ENCODE measurements at regions not wholly inside any gene's neighbourhood (a gene's known extent, or its start where the extent isn't known, plus 50 kb on each side); places are given as distances from the start of the nearest gene placed in this dataset.

GRCh38 chr14:96631030-96631429 is 128.8 kb downstream of the PAPOLA start:
- CTCF ChIA-PET = no interaction called here
- Mint-ChIP-seq H3K27me3 (no peaks in the 10 kb centered on the region), H3K36me3 (no peaks in the 10 kb centered on the region), H3K9me3 (ENCODE audit: low read depth) (no peaks in the 10 kb centered on the region), H3K4me1 (no peaks in the 10 kb centered on the region), H3K27ac (no peak overlapping the region), H3K4me3 (no peak overlapping the region)
- DNase-seq = no peak
- no peak for ATAC-seq

- peak; percentile 36 for DNase-seq
- Mint-ChIP-seq H3K4me1 (no peaks in the 10 kb centered on the region), H3K36me3 (no peaks in the 10 kb centered on the region), H3K27ac (no peak overlapping the region), H3K9me3 (ENCODE audit: low read depth) (no peaks in the 10 kb centered on the region), H3K27me3 (no peaks in the 10 kb centered on the region), H3K4me3 (no peak overlapping the region)
- CTCF ChIA-PET = no interaction called here
- no peak for ATAC-seq
These were observed 129.6 kb downstream of the PAPOLA start for GRCh38 chr14:96631621-96632362.

- H3K9me3 Mint-ChIP-seq (ENCODE audit: low read depth) = no peaks in the 10 kb centered on the region
- CTCF ChIA-PET = no interaction called here
These were observed 130.2 kb downstream of the PAPOLA start for GRCh38 chr14:96632363-96632758.

GRCh38 chr14:96633096-96633495 is 130.9 kb downstream of the PAPOLA start:
- H3K27ac Mint-ChIP-seq = no peak overlapping the region
- no peaks in the 10 kb centered on the region for H3K36me3 Mint-ChIP-seq
- CTCF ChIA-PET = no interaction called here
- H3K4me3 Mint-ChIP-seq = no peak overlapping the region
- DNase-seq = no peak
- no peaks in the 10 kb centered on the region for H3K27me3 Mint-ChIP-seq
- no peak for ATAC-seq
- no peaks in the 10 kb centered on the region for H3K4me1 Mint-ChIP-seq
- H3K9me3 Mint-ChIP-seq (ENCODE audit: low read depth) = no peaks in the 10 kb centered on the region

More at GRCh38 chr14:96632363-96632758, 130.2 kb downstream of the PAPOLA start:
- no peak overlapping the region for H3K27ac Mint-ChIP-seq
- ATAC-seq (no peak), DNase-seq (no peak)
- no peaks in the 10 kb centered on the region for H3K27me3 Mint-ChIP-seq
- no peaks in the 10 kb centered on the region for H3K36me3 Mint-ChIP-seq
- H3K4me3 Mint-ChIP-seq = no peak overlapping the region
- H3K4me1 Mint-ChIP-seq = no peaks in the 10 kb centered on the region

GRCh38 chr14:96634481-96634880 is 132.3 kb downstream of the PAPOLA start:
- CTCF ChIA-PET = no interaction called here
- no peak for ATAC-seq
- H3K9me3 Mint-ChIP-seq (ENCODE audit: low read depth) = no peaks in the 10 kb centered on the region
- no peak overlapping the region for H3K27ac Mint-ChIP-seq
- peak; percentile 38 for DNase-seq
- H3K4me1 Mint-ChIP-seq = no peaks in the 10 kb centered on the region
- H3K27me3 Mint-ChIP-seq = no peaks in the 10 kb centered on the region
- H3K36me3 Mint-ChIP-seq = no peaks in the 10 kb centered on the region
- no peak overlapping the region for H3K4me3 Mint-ChIP-seq

- DNase-seq (no peak), ATAC-seq (no peak)
- no peak overlapping the region for H3K4me3 Mint-ChIP-seq
- H3K36me3 Mint-ChIP-seq = no peaks in the 10 kb centered on the region
- CTCF ChIA-PET = no interaction called here
- H3K4me1 Mint-ChIP-seq = no peaks in the 10 kb centered on the region
- no peaks in the 10 kb centered on the region for H3K27me3 Mint-ChIP-seq
- H3K27ac Mint-ChIP-seq = no peak overlapping the region
- no peaks in the 10 kb centered on the region for H3K9me3 Mint-ChIP-seq (ENCODE audit: low read depth)
These were observed 132.7 kb downstream of the PAPOLA start for GRCh38 chr14:96634896-96635295.

GRCh38 chr14:96635850-96636249 is 133.7 kb downstream of the PAPOLA start:
- Mint-ChIP-seq H3K4me1 (no peaks in the 10 kb centered on the region), H3K36me3 (no peaks in the 10 kb centered on the region), H3K27ac (no peak overlapping the region), H3K9me3 (ENCODE audit: low read depth) (no peaks in the 10 kb centered on the region), H3K4me3 (no peak overlapping the region), H3K27me3 (no peaks in the 10 kb centered on the region)
- no peak for ATAC-seq
- DNase-seq = peak; percentile 29
- CTCF ChIA-PET = no interaction called here

GRCh38 chr14:96637521-96637920 is 135.3 kb downstream of the PAPOLA start:
- no peaks in the 10 kb centered on the region for H3K9me3 Mint-ChIP-seq (ENCODE audit: low read depth)
- no peak for ATAC-seq
- H3K36me3 Mint-ChIP-seq = no peaks in the 10 kb centered on the region
- H3K27ac Mint-ChIP-seq = no peak overlapping the region
- no peak overlapping the region for H3K4me3 Mint-ChIP-seq
- H3K27me3 Mint-ChIP-seq = peaks cover 8% of the 10 kb centered on the region
- no peaks in the 10 kb centered on the region for H3K4me1 Mint-ChIP-seq
- CTCF ChIA-PET = no interaction called here
- peak; percentile 36 for DNase-seq

GRCh38 chr14:96638041-96638855 is 136.1 kb downstream of the PAPOLA start:
- no peaks in the 10 kb centered on the region for H3K36me3 Mint-ChIP-seq
- CTCF ChIA-PET = no interaction called here
- DNase-seq = peak; percentile 28
- no peak for ATAC-seq
- peaks cover 8% of the 10 kb centered on the region for H3K27me3 Mint-ChIP-seq
- no peak overlapping the region for H3K27ac Mint-ChIP-seq
- no peak overlapping the region for H3K4me3 Mint-ChIP-seq
- no peaks in the 10 kb centered on the region for H3K9me3 Mint-ChIP-seq (ENCODE audit: low read depth)
- H3K4me1 Mint-ChIP-seq = no peaks in the 10 kb centered on the region

- Mint-ChIP-seq H3K27ac (no peak overlapping the region), H3K4me3 (no peak overlapping the region), H3K36me3 (no peaks in the 10 kb centered on the region), H3K4me1 (no peaks in the 10 kb centered on the region), H3K27me3 (peaks cover 8% of the 10 kb centered on the region), H3K9me3 (ENCODE audit: low read depth) (no peaks in the 10 kb centered on the region)
- DNase-seq = no peak
- CTCF ChIA-PET = no interaction called here
- no peak for ATAC-seq
These were observed 137.4 kb downstream of the PAPOLA start for GRCh38 chr14:96639550-96639949.

- Mint-ChIP-seq H3K4me3 (no peak overlapping the region), H3K9me3 (ENCODE audit: low read depth) (peaks cover 2% of the 10 kb centered on the region), H3K27ac (no peak overlapping the region), H3K27me3 (peaks cover 41% of the 10 kb centered on the region), H3K36me3 (peaks cover 2% of the 10 kb centered on the region), H3K4me1 (no peaks in the 10 kb centered on the region)
- ATAC-seq (no peak), DNase-seq (no peak)
- CTCF ChIA-PET = no interaction called here
These were observed 146.5 kb downstream of the PAPOLA start for GRCh38 chr14:96648506-96649326.

- H3K4me1 Mint-ChIP-seq = no peaks in the 10 kb centered on the region
- H3K4me3 Mint-ChIP-seq = no peak overlapping the region
- ATAC-seq (no peak), DNase-seq (no peak)
- H3K27me3 Mint-ChIP-seq = peaks cover 41% of the 10 kb centered on the region
- peaks cover 2% of the 10 kb centered on the region for H3K9me3 Mint-ChIP-seq (ENCODE audit: low read depth)
- no peak overlapping the region for H3K27ac Mint-ChIP-seq
- CTCF ChIA-PET = no interaction called here
- peaks cover 2% of the 10 kb centered on the region for H3K36me3 Mint-ChIP-seq
These were observed 147.1 kb downstream of the PAPOLA start for GRCh38 chr14:96649327-96649601.

- H3K36me3 Mint-ChIP-seq = no peaks in the 10 kb centered on the region
- H3K27ac Mint-ChIP-seq = no peak overlapping the region
- H3K27me3 Mint-ChIP-seq = peaks cover 31% of the 10 kb centered on the region
- H3K4me3 Mint-ChIP-seq = no peak overlapping the region
- ATAC-seq (no peak), DNase-seq (no peak)
- H3K4me1 Mint-ChIP-seq = no peaks in the 10 kb centered on the region
- peaks cover 2% of the 10 kb centered on the region for H3K9me3 Mint-ChIP-seq (ENCODE audit: low read depth)
- CTCF ChIA-PET = no interaction called here
These were observed 143.6 kb upstream of the VRK1 start for GRCh38 chr14:96653597-96653996.

- no peaks in the 10 kb centered on the region for H3K36me3 Mint-ChIP-seq
- no peak overlapping the region for H3K27ac Mint-ChIP-seq
- CTCF ChIA-PET = no interaction called here
- no peak for ATAC-seq
- H3K4me1 Mint-ChIP-seq = no peaks in the 10 kb centered on the region
- DNase-seq = no peak
- no peak overlapping the region for H3K4me3 Mint-ChIP-seq
- peaks cover 41% of the 10 kb centered on the region for H3K27me3 Mint-ChIP-seq
- H3K9me3 Mint-ChIP-seq (ENCODE audit: low read depth) = peaks cover 2% of the 10 kb centered on the region
These were observed 138.6 kb upstream of the VRK1 start for GRCh38 chr14:96658611-96659010.
